DND-41 (cell line): ENCODE measurements at regions not wholly inside any gene's neighbourhood (a gene's known extent, or its start where the extent isn't known, plus 50 kb on each side); places are given as distances from the start of the nearest gene placed in this dataset.

Source experiments
- EZH2 ChIP-seq: IDR thresholded peaks from 3 replicates; pipeline ENCODE4 v1.6.1; 2012; ENCODE audit warnings: borderline replicate concordance, low read depth, mild to moderate bottlenecking, moderate library complexity, low read length, inconsistent platforms; ENCODE audit not compliant: severe bottlenecking
- TF ChIP-seq, protein P1 (sequence below): IDR thresholded peaks from 2 replicates; pipeline ENCODE4 v1.5.1; 2012; ENCODE audit warnings: borderline replicate concordance, low read length, moderate library complexity, mild to moderate bottlenecking; ENCODE audit not compliant: poor library complexity, severe bottlenecking; ENCODE audit errors: extremely low read depth

DNA sequence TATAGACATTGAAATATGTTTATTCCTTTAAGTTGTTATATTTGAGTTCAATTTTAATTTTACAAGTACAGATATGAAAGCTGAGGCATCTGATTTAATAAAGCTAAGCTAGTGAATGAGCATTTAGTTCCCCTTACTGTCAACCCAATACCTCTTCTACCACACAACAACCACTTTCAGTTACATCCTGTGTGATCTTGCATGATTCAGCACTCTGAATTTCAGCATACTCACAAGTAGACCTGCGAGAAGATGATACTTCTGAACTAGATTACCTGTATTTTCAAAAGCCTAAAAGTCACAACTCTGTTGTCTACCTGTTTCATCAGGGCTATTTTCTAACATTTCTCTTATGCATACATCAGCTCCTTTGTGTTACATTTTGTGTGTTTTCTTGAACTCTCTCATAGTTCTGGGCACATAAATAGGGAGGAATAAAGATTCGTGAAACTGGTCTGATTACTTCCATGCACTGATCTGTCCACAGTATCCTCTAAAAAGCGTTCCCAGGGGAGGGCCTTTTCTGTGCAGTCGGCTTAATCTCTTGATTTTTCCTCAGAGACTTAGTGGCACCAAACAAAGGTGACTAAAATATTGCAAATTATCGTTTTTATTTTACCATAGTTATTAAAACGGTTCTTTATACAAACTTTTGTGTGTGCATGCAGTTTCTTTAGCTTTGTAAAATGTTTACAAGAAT is 2025.5 kb upstream of the NUDT12 start:
- TF ChIP-seq, protein P1, sequence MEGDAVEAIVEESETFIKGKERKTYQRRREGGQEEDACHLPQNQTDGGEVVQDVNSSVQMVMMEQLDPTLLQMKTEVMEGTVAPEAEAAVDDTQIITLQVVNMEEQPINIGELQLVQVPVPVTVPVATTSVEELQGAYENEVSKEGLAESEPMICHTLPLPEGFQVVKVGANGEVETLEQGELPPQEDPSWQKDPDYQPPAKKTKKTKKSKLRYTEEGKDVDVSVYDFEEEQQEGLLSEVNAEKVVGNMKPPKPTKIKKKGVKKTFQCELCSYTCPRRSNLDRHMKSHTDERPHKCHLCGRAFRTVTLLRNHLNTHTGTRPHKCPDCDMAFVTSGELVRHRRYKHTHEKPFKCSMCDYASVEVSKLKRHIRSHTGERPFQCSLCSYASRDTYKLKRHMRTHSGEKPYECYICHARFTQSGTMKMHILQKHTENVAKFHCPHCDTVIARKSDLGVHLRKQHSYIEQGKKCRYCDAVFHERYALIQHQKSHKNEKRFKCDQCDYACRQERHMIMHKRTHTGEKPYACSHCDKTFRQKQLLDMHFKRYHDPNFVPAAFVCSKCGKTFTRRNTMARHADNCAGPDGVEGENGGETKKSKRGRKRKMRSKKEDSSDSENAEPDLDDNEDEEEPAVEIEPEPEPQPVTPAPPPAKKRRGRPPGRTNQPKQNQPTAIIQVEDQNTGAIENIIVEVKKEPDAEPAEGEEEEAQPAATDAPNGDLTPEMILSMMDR: no peak
- TF ChIP-seq EZH2: no peak
